Glutamatergic neuron (in vitro differentiated cells): ENCODE measurements at regions not wholly inside any gene's neighbourhood (a gene's known extent, or its start where the extent isn't known, plus 50 kb on each side); places are given as distances from the start of the nearest gene placed in this dataset.

Source experiments
- DNase-seq: peaks from one replicate; pipeline ENCODE4 v3.0.0; 2022
- H3K27ac Mint-ChIP-seq: one replicate; pipeline ENCODE4 v1.8.0; 2020; ENCODE audit warnings: mild to moderate bottlenecking, mixed read lengths, inconsistent platforms; ENCODE audit not compliant: unreplicated experiment
- H3K27me3 Mint-ChIP-seq: one replicate; pipeline ENCODE4 v1.8.0; 2020; ENCODE audit warnings: mild to moderate bottlenecking, moderate library complexity, mixed read lengths, inconsistent platforms; ENCODE audit not compliant: unreplicated experiment
- H3K36me3 Mint-ChIP-seq: one replicate; pipeline ENCODE4 v1.8.0; 2020; ENCODE audit warnings: mild to moderate bottlenecking, mixed read lengths, inconsistent platforms; ENCODE audit not compliant: unreplicated experiment
- H3K4me1 Mint-ChIP-seq: one replicate; pipeline ENCODE4 v1.8.0; 2020; ENCODE audit warnings: mild to moderate bottlenecking, low read depth, mixed read lengths, inconsistent platforms; ENCODE audit not compliant: unreplicated experiment
- H3K4me3 Mint-ChIP-seq: one replicate; pipeline ENCODE4 v1.8.0; 2020; ENCODE audit warnings: mild to moderate bottlenecking, mixed read lengths, inconsistent platforms; ENCODE audit not compliant: unreplicated experiment
- H3K9me3 Mint-ChIP-seq: one replicate; pipeline ENCODE4 v1.8.0; 2020; ENCODE audit warnings: mild to moderate bottlenecking, moderate library complexity, mixed read lengths, inconsistent platforms; ENCODE audit not compliant: unreplicated experiment
- TF ChIP-seq, protein P1 (sequence below): fragments of 200-600 bp; sonication (generic); IDR thresholded peaks from one replicate; pipeline ENCODE4 v1.5.0; 2021; ENCODE audit not compliant: partially characterized antibody, unreplicated experiment

DNA sequence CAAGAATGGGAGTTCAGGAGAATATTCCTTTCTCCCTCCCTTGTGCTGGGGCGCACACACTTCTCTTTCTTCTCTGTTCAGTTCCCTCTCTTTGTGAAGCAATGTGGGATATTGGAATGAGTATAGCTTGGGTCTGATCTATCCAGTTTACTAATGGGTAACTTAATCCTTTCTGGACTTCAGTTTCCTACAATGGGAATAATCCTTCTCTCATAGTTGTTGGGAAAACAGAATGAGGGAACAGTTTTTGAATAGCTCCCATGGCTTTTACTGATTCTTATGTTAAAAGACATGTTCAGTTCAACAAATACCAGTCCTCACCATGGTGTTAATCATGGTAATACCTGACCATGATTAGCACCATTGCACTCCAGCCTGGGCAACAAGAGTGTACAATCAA, 93.1 kb downstream of the ARL4C start:
- peaks cover 2% of the 10 kb centered on the region for H3K9me3 Mint-ChIP-seq
- no peak for DNase-seq
- no peak overlapping the region for H3K4me3 Mint-ChIP-seq
- no peaks in the 10 kb centered on the region for H3K27me3 Mint-ChIP-seq
- TF ChIP-seq, protein P1, sequence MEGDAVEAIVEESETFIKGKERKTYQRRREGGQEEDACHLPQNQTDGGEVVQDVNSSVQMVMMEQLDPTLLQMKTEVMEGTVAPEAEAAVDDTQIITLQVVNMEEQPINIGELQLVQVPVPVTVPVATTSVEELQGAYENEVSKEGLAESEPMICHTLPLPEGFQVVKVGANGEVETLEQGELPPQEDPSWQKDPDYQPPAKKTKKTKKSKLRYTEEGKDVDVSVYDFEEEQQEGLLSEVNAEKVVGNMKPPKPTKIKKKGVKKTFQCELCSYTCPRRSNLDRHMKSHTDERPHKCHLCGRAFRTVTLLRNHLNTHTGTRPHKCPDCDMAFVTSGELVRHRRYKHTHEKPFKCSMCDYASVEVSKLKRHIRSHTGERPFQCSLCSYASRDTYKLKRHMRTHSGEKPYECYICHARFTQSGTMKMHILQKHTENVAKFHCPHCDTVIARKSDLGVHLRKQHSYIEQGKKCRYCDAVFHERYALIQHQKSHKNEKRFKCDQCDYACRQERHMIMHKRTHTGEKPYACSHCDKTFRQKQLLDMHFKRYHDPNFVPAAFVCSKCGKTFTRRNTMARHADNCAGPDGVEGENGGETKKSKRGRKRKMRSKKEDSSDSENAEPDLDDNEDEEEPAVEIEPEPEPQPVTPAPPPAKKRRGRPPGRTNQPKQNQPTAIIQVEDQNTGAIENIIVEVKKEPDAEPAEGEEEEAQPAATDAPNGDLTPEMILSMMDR, result no peak
- no peaks in the 10 kb centered on the region for H3K36me3 Mint-ChIP-seq
- no peaks in the 10 kb centered on the region for H3K4me1 Mint-ChIP-seq
- no peak overlapping the region for H3K27ac Mint-ChIP-seq

DNA sequence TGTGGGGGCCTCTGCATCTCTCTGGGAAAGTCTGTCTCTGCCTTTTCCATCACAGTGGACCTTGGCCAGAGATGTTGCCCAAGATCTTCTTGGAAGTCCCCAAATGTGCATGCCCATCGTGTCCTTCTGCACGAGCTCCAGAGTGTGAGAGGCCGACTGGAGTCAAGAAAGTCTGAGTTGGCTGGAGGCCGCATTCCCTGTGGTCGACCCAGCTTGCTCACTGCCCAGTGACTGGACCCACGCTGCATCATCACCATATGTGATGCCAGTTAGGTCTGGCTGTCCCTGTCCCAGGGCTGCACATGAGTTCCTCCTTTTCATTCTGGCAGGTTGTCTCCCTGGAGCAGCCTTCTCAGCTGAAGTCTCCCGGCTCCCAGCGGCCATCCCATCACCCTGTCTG, 93.8 kb downstream of the ARL4C start:
- Mint-ChIP-seq H3K36me3 (no peaks in the 10 kb centered on the region), H3K9me3 (peaks cover 2% of the 10 kb centered on the region), H3K27ac (no peak overlapping the region), H3K4me1 (no peaks in the 10 kb centered on the region), H3K27me3 (no peaks in the 10 kb centered on the region), H3K4me3 (no peak overlapping the region)
- no peak for DNase-seq
- TF ChIP-seq, protein P1, result no peak

DNA sequence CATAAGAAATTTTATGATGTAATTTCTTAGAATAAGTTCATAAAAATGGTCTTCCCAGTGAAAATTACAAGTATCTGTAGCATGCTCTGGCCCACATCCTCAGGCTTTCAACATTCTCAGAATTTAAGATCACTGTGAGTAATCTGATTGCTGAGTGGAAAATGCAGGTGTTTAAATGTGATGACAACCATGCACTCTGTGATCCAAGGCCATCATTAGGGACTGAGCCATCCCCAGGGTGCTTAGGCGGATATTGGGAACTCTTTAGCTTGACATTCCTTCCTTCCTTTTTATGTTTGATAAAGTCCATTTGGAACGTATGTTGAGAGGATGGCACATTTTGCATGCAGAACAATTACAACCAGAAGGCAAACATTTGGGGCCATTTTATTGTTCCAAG, 95.5 kb downstream of the ARL4C start:
- no peaks in the 10 kb centered on the region for H3K36me3 Mint-ChIP-seq
- H3K4me1 Mint-ChIP-seq, result peaks cover 4% of the 10 kb centered on the region
- peaks cover 2% of the 10 kb centered on the region for H3K9me3 Mint-ChIP-seq
- no peaks in the 10 kb centered on the region for H3K27me3 Mint-ChIP-seq
- DNase-seq, result no peak
- no peak overlapping the region for H3K27ac Mint-ChIP-seq
- TF ChIP-seq, protein P1, result no peak
- no peak overlapping the region for H3K4me3 Mint-ChIP-seq

DNA sequence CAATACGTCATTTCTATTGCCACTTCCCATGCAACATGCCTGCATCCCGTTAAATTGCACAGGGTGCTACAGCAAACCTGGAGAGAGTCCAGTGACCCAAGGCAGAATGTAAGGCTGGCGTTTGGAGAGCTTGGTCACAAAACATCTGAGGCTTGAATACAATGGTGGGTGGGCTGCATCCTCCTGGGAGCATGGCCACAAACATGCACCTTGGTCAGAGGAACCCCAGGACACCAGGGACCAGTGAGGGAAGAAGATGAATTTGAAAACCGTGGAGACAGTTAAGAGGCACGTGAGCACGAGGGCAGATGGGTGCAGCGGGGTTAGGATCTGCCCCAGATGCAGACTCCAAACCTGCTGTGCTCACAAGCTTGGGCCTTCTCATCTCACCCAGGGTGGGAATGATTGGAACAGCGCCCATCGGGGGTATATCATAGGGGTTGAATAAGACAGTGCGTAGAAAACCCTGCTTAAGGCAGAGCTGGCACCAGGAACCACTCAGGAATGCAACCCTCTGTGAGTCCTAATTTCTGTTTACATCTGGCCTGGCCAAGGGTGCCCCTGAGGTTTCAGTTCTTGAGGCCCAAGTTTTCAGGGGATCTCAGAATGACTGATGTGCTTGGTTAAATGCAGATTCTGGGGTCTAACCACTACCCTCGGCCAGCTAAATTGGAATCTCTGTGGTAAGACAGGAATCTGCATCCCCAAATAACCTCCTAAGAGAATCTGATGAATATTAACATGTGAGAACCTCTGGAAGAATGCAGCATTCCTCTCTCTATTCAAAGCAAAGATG, 97.2 kb downstream of the ARL4C start:
- no peak for DNase-seq
- TF ChIP-seq, protein P1, result no peak
- peaks cover 15% of the 10 kb centered on the region for H3K4me1 Mint-ChIP-seq
- H3K36me3 Mint-ChIP-seq, result no peaks in the 10 kb centered on the region
- H3K27ac Mint-ChIP-seq, result no peak overlapping the region
- H3K4me3 Mint-ChIP-seq, result no peak overlapping the region
- peaks cover 2% of the 10 kb centered on the region for H3K27me3 Mint-ChIP-seq
- peaks cover 6% of the 10 kb centered on the region for H3K9me3 Mint-ChIP-seq

DNA sequence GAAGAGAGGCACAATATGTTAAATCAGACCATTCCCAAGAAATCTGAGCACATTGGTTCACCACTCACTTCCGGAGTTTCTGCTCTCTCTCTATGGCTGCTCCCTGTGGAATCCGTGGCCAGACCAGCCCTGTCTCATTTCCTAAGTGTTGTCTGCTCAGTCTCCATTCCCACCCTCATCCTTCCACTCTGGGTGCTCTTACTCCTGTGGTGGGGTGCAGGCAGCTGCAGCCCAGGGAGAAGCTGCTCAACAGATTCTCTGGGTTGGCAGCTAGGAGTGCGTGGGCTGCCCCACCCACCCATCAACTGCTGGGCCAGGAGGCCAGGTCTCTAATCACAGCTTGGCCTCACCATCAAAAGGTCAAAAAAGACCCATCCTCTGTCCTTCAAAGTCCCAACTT, 98.3 kb downstream of the ARL4C start:
- Mint-ChIP-seq H3K36me3 (no peaks in the 10 kb centered on the region), H3K27ac (no peak overlapping the region), H3K4me3 (no peak overlapping the region), H3K9me3 (peaks cover 6% of the 10 kb centered on the region), H3K4me1 (peaks cover 17% of the 10 kb centered on the region), H3K27me3 (peaks cover 2% of the 10 kb centered on the region)
- TF ChIP-seq, protein P1, result no peak
- no peak for DNase-seq
